ENCODE measurements at regions not wholly inside any gene's neighbourhood (a gene's known extent, or its start where the extent isn't known, plus 50 kb on each side); places are given as distances from the start of the nearest gene placed in this dataset.

GRCh38 chr6:55651015-55651414 lies 72.0 kb upstream of the HMGCLL1 start:
- TF ChIP-seq, protein P1, sequence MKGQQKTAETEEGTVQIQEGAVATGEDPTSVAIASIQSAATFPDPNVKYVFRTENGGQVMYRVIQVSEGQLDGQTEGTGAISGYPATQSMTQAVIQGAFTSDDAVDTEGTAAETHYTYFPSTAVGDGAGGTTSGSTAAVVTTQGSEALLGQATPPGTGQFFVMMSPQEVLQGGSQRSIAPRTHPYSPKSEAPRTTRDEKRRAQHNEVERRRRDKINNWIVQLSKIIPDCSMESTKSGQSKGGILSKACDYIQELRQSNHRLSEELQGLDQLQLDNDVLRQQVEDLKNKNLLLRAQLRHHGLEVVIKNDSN (IDR thresholded peaks at IDR 0.05; ENCODE audit: borderline replicate concordance, extremely low read length, insufficient read depth, low read depth, low read length): no peak
- TF ChIP-seq SP1 (IDR thresholded peaks at IDR 0.05; ENCODE audit: low read depth, low read length) (no peak), ETV6 (conservative IDR thresholded peaks at IDR 0.05 in 1 of 2, IDR thresholded peaks at IDR 0.05 in 1 of 2; ENCODE audit: borderline replicate concordance in 1 of 2, low read depth in 1 of 2) (no peak), ZBTB11 (CRISPR knock-in tag; IDR thresholded peaks at IDR 0.05) (no peak), ZNF384 (IDR thresholded peaks at IDR 0.05; ENCODE audit: borderline replicate concordance, low read depth, low read length) (no peak), MXI1 (IDR thresholded peaks at IDR 0.05; ENCODE audit: low read depth, low read length) (no peak), CTCF (IDR thresholded peaks at IDR 0.05 in 2 of 3, conservative IDR thresholded peaks at IDR 0.05 in 1 of 3; ENCODE audit: control insufficient read depth in 2 of 3, extremely low read depth in 1 of 3, insufficient read depth in 1 of 3, low read depth in 3 of 3, low read length in 3 of 3) (no peak), BHLHE40 (IDR thresholded peaks at IDR 0.05; ENCODE audit: borderline replicate concordance in 1 of 2, low read depth in 2 of 2, low read length in 1 of 2) (no peak), DPF2 (IDR thresholded peaks at IDR 0.05) (no peak), KLF5 (IDR thresholded peaks at IDR 0.05; ENCODE audit: partially characterized antibody) (no peak), STAT1 (conservative IDR thresholded peaks at IDR 0.05) (no peak), ASH2L (IDR thresholded peaks at IDR 0.05; ENCODE audit: borderline replicate concordance, low read depth) (no peak), NKRF (conservative IDR thresholded peaks at IDR 0.05) (no peak)

All from GM12878 (cell line).